ENCODE measurements at regions not wholly inside any gene's neighbourhood (a gene's known extent, or its start where the extent isn't known, plus 50 kb on each side); places are given as distances from the start of the nearest gene placed in this dataset.

- peak; percentile 81 to 87 for DNase-seq
These were observed 53.7 kb upstream of the KDM4C start for GRCh38 chr9:6703898-6704639.

GRCh38 chr9:6702707-6703106, 55.1 kb upstream of the KDM4C start:
- no peak for DNase-seq

GRCh38 chr9:6696178-6696577, 50.6 kb upstream of the GLDC start:
- DNase-seq: no peak

GRCh38 chr9:6695121-6695814, 49.7 kb upstream of the GLDC start:
- DNase-seq: no peak
